NCI-H226 (cell line): ENCODE measurements at regions not wholly inside any gene's neighbourhood (a gene's known extent, or its start where the extent isn't known, plus 50 kb on each side); places are given as distances from the start of the nearest gene placed in this dataset.

ENCODE experiments used
- DNase-seq: peaks from one replicate; pipeline ENCODE4 v3.0.0-alpha.2; 2015

DNA sequence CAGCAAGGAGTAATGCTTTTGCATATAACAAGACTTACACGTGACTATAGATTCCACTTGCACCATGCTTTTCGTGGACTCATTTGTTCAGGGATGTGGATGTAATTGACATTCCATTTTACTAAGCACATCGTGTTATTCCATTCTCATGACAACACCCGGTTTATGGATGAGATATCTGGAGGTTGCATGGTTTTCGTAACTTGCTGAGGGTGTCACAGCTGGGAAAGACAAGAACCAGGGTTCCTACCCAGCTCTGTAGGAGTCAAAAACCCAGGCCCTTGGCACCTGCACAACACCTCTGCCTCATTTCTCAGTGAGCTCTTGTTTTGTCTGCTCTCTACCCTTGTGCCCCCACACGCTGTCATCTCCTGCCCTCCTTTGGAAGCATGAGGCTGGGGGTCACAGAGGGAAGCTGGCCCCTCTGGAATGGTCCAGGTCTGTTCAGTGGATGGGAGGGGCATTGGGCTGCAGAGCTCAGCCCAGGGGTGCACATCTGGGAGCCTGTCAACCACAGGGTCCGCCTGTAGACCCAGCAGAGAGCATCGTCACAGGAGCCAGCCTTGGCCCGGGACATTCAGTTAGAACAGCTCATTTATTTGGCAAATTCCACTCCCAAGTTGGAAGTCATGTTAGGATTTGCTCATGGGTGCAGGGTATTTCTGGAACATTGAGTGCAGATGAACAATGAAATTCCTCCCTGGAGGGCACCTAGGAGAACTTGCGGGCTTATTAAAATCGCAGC, 120.1 kb upstream of the TWIST2 start:
- no peak for DNase-seq

DNA sequence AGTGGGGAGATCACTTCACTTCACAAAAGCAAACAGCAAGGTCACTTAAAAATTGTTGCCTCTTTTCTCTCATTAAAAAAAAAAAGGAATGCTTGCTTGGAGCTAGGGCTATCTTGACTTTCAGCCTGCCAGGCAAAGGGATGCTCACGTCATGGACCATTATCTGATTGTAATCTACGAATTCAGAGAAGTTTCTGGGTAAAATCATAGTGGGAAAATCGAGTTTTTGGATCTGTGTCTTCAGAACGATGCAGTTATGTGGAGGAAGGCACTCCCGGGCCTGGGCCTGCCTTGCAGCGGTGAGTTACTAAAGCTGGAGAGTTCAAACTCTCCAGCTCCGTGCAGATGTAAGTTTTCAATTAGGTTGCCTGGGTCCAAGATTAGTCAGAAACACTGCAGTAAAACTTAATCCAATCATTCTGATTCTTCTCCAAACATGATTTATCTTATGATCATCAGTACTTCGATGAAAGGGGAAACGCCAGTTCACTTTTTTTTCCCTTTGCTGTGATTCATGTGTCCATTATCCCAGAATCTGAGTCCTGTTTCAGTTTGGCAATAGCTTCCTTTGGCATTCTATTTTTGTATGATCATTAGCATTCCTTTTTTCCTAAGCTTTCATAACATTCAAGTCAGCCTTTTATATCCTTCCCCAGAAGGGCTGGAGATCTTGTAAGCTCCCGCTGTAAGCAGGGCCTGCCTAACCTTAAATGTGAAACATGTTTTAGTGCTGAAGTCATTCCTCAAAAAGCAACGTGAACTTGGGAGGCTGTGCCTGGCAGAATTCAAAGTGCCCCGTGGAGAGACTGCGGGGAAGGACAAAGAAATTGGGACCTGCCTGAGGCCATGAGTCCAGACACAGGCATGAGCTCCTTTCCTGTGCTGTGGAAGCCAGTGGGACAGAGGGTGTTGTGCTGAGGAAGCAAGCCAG, 119.3 kb upstream of the TWIST2 start:
- DNase-seq, result no peak

DNA sequence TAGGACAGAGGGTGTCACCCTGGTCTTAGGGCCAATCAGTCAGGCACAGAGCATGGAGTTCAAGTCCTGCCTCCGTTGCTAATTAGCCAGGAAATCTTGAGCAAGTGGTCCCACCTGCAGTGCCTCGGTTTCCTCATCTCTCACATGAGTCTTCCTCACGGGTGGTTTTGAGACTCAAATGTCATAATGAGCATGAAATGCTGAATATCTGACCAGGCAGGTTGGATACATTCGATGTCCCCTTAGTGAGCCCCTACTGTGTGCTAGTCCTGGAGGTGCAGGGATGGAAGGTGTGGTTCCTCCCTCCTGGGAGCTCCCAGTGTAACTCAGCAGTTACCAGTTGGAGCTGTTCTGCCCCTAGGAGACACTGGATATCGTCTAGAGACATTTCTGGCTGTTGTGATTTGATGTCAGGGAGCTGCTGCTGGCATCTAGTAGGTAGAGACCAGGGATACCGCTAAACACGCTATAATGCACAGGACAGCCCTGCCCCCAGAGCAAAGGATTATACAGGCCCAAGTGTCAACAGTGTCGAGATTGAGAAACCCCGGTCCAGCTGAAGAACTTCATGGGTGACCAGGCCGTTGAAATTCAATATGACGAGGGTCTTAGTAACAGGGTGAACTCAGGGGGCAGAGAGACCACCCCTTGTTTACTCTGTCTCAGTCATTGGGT, 118.5 kb upstream of the TWIST2 start:
- DNase-seq, result no peak

DNA sequence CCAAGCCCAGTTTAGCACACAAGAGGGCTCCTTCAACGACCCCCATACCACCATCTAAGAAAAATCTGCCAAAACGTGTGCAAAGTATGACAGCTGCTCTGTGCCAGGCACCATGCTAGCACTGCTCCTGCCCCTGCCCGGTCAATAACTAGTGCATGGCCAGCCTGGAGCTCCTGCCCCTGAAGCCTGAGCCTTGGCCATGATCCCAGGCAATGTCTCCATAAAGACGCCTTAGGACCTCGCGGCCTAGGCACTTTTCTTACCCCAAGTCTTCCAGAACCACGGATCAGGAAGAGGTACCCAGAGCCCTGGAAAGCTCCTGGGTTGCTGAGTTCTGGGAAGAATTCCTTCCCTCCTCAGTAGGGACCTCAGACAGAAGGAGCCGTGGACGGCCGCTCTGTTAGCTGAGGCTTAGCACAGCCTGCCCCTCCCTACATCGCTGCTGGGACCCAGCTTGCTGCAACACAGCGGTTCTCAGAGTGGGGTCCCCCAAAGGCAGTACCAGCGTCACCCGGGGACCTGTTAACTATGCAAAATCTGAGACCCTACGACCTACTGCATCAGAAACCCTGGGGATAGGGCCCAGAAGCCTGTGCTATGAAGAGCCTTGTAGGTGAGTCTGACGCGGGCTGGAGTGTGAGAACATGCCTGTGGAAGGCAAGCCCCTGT, 117.8 kb upstream of the TWIST2 start:
- no peak for DNase-seq

DNA sequence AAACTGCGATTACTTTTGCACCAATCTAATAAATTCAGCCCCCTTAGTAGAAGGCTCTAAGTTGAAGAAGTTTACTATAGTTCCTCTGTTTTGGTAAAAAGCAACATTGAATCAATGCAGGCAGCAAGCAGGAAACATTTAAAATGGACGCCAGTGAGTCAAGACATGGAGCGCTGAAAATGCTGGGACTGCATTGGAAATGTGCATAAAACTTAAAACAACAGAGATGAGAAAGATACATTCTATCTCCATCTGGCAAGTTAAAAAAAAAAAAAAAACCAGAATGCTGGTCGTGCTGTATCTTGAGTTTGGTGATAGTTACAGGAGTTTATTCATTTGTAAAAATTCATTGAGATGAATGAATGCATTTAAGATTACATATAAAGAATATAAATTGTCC, 117.0 kb upstream of the TWIST2 start:
- no peak for DNase-seq

DNA sequence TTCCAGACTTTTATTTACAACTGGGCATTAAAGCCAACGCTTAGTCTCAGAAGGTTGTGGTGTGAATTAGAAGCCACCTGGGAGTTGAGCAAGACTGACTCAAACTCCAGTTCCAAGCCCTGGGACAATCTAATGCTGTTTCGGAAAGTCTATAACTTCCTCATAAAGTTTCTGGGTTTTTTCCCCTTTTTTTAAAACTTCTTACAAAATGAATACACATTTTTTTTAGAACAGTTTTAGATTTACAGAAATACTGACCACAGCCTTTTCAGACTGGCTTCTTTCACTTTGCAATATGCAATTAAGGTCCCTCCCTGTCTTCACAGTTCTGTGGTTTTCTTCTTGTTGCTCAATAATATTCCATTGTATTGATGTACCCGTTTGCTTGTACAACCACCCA, 115.9 kb upstream of the TWIST2 start:
- no peak for DNase-seq

DNA sequence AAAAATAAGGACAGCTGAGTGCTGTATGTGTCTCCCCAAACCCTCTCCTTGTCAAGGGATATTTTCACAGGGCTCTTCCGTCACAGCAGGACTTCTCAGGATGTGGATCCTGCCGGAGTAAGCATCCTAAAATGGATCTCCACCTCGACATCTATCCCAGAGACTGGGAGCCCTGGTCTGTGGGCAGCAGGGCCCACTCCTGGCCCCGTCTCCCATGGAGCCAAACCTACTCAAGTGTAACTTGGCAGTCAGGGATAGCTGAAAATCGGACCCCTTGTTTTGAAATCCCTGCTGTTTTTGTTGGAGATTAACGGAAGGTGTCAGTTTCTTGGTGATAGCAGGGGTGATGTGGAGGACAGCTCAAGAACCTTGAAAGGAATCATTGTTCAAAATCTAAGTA, 109.0 kb upstream of the TWIST2 start:
- DNase-seq, result no peak

DNA sequence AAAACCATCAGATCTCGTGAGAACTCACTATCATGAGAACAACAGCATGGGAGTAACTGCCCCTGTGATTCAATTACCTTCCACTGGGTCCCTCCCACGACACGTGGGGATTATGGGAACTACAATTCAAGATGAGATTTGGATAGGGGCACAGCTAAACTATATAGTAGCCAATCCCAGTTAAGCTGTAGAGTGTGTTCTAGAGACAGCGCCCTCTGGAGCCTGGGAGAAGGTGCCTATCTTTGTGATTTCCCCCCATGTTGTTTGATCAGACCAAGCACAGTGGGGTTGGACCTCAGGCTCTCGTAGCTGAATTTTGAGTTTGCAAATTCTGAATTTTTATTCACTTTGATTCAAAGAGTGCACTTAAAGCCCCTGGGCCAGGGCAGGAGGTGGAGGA, 108.2 kb upstream of the TWIST2 start:
- DNase-seq, result no peak

DNA sequence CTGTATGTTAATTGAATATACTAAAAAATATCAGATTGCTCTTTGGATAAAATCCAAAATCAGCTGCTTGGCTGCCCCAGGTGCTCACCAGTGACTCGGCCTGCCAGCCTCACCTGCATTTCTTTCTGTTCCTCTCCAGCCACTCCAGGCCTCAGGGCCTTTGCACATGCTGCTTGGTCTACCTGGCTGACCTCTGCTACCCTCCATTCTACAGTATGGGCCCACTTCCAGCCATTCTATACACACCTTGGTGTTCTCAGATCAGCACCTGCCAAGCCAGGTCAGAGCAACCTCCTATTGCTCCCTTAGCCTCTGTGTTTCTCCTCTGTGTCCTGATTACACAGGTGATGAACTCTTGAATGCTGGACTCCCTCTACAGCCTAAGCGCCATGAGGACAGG, 106.6 kb upstream of the TWIST2 start:
- no peak for DNase-seq

DNA sequence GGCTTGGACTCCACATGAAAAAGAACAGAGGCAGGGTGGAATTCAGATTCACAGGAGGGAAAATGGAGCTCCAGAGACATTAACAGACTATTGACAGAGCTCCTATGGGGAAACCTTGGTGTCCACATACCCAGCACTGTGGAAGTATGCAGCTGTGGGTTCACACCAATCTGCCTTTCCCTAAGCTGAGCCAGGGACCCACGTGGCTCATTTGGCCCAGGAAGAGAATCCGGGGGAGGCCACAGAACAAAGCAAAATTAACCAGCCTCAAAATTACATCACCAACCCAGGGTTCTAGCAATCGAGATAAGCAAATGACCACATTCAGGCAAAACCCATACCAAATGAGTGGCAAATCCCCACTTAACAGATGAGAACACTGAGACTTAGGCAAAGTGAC, 105.8 kb upstream of the TWIST2 start:
- no peak for DNase-seq

DNA sequence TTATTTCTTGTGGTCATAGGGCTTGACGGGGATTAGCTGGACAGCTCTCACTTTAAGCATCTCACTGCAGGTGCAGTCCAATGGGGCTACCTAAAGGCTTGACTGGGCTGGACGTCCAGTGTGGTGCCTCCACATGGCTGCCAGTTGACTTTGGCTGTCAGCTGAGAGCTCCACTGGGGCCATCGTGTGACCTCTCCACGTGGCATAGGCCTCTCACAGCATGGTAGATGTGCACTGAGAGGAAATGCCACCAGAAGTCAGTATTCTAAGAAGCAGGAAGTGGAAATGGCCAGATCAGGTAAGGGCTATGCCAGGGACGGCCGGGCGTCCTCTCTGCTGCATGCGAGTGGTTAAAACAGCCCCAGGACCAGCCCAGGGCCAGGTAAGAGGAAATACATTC, 105.2 kb upstream of the TWIST2 start:
- no peak for DNase-seq

DNA sequence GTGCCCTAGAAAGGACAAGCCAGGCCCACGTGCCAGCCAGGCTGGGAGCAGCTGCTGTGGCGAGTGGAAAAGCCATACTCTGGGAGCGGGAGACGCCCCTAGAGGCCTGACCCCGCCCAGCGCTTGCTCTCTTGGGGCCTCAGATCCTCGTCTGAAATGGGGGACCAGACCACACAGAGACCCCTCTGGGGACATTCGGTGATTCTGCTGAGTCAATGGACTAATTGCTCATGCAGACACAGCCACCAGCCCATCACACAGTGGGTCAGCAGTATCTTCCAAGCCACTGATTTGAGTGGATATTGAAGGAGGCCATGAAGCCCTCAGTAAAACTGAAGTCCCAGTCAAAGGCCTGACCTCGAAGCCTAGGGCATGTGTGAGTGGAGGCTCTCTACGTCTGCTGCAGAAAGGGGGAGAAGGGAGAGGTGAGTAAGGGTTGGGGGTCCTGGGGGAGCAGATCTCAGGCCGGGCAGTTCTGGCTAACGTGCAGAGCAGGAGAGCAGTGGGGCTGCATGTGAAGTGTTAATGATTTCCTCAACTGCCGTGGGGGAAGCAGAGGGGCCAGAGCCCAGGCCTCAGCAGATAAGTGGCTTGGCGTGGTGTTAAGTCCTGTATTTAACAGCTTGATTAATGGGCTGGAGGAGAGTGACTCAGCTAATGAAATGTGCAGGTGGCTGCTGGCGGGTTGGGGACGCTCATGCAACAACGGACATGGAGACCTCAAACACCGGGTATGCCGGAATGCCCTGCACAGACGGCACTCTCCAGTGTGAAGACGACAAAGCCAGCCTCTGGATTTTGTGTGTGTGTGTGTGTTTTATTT, 104.4 kb upstream of the TWIST2 start:
- no peak for DNase-seq

DNA sequence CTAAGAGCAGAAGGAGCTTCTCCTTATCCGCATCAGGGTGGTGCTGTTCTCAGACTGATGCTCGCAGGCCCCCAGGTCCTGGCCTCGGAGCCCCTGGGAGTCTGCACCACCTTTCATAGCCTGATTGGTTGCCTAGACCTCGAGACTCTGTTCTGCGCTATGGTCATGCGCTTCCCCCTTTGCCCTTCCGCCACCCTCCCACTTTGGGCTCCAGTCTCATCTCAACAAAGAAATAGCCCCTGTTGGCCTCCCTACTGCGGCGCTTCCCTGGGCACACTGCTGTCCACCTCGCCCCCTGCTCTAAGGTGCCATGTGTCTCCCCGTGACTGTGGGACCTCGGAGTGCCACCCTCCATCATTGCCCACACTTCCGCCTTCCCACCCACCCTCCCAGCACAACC, 102.9 kb upstream of the TWIST2 start:
- DNase-seq, result no peak

DNA sequence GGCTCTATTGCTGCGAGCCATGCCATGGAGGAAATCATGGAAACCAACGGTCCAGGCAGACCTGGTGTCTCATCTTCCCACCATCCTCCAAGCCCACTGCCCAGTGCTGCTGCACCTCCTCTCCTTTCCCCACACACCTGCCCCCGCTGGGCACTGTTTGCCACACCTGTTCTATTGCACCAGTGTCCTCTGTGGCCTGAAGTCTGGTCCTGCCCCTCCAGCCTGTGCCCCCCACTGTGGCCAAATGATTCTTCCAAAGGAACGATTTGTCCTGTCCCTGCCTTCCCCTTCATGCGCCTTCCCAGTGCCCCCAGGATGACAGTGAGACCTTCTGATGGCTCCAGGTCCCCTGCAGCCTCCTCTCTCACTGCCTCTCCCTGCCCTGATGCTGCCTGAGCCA, 101.9 kb upstream of the TWIST2 start:
- no peak for DNase-seq

DNA sequence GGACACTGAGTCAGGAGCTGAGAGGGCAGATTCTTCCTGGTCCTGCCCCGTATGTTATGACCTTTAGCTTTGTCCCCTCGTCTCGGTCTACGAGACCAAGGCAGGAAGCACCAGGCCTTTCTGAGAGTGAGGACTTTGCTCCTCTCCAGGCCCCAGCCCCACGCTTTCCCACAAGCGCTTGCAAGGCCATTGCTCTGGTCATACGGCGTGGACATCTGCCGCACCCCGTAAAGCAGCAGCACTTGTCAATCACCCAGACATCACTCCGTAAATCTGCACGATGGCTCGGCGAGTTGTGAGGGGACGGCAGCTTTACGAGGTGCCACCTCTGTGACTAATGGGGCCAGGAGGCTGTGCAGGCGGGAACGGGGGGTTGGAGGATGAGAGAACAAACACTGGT, 100.8 kb upstream of the TWIST2 start:
- DNase-seq, result no peak

DNA sequence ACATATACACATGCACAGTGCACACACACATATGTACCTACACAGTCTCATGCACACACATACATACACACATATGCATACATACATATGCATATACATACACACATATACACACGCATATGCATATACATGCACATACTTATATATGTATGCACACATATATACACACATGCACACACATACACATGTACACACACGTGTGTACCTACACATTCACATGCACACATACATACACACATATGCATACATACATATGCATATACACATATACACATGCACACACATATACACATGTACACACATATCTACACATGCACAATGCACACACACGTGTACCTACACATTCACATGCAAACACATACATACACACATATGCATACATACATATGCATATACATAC, 100.3 kb upstream of the TWIST2 start:
- DNase-seq, result no peak

DNA sequence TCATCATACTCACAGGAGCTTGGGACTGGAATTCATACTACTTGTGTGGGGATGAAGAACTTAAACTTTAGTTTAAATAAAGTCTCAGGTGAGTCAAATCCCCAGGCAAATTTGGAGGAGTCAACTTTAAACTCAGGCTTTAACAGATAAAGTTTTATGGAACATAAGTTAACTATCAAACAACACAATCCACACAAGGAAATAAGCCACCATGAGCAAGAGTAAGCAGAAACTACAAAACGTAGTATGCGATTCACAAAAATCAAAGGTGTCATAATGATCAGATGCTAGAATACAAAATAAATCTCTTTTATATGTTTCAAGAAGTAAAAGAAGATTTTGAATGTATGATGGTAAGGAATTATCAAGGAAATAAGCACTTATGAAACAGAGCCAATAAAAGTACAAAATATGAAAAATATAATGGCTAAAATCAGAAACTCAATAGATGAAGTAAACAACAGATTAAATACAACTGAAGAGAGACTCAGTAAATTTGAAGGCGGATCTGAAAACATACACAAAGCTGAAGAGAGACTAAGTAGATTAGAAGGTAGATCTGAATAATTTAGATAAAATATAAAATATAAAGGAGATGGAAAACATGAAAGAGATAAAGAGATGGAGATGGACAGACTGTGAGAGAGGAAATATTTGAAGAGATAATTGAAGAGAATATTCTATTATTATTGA, 97.5 kb upstream of the TWIST2 start:
- no peak for DNase-seq

DNA sequence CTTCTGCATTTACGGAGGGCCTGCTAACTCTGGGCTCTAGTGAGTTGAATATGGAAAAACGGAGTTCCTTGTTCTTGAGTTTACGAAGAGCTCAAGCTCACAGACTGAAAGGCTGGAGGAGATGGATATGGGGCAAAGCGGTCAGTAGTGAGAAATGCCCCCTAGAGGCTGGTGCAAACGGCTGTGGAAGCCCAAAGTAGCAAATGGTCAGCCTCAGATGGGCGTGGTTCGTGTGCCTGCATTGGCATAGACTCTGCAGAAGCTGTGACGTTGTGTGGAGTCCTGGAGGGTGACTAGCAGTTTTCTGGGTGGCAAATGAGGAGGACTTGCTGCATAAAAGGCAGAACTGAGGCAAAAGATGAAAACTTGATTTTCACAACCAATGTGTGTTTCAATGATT, 93.6 kb upstream of the TWIST2 start:
- no peak for DNase-seq

DNA sequence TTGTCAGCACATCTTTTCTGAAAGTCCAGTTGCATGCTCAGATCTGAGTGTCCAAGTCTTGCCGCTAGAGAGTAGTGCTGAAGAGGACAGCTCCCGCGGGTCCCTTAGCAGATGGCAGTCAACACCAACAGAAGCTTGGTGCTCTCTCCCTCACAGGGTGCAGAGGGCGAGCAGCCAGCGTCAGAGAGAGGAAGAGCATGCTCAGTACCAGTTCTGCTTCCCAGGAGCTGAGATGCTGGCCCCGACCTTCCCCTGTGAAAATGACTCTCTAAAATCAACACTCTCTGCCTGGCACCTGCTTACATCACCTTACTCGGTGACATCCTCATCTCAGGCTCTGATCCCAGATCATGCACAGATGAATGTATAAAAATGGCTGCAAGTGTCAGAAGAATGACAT, 86.0 kb upstream of the TWIST2 start:
- DNase-seq, result no peak

DNA sequence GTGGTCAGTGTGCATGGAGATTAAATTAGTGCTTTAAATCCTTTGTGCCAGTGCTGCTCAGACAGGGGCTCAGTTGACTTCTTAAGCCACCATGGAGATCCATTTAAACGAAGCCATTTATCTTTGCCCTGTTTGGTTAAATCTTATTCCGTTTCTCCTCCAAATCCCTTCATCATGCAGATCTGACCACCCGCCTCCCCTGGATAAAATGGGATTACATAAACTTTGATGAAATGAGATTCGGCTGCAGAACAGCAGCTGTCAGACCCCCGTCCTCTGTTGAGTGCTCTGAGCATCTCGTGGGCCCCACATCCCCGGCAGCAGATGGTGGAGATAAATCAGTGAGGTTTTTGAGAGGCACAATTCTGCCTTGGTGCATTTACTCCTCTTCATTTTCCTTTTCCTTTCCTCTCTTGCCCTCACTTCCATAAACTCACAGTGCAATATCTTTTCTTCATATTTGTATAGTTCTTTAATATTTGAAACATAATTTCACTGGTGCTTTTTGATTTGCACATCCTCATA, 84.4 kb upstream of the TWIST2 start:
- DNase-seq, result no peak

DNA sequence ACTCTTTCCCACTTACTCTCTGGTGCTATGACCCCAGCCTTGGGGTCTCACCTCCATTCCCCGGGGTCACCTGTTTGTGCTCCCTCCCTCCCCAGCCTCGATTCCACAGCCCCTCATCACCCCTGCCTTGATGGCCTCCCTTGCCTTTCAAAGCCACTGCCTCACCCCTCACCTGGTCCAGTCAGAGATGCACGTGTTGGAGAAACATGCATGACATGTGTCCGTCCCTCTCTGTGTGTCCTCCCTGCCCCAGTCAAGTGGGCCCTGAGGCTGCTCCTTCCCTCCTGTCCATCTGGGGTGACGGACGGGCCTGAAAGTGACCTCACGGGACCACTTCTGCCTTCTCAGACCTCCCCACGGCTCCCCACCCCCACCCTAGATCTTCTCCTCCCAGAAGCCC, 82.3 kb upstream of the TWIST2 start:
- no peak for DNase-seq

DNA sequence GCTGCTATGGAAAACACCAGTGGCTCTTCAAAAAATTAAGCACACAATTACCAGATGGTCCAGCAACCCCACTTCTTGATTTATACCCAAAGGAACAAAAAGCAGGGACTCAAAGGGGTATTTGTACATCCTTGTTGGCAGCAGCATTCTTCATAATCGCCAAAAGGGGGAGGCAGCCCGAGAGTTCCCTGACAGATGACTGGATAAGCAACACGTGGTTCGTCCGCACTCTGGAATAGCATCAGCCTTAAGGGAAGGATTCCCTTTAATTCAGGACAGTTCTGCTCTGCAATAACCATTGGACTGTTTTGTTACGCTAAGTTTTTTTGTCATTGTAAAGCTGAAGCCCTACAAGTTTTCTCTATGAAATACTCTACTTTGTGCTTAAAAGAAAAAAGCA, 76.7 kb upstream of the TWIST2 start:
- no peak for DNase-seq
